SK-N-SH (cell line): ENCODE measurements at regions not wholly inside any gene's neighbourhood (a gene's known extent, or its start where the extent isn't known, plus 50 kb on each side); places are given as distances from the start of the nearest gene placed in this dataset.

Source experiments
- CTCF ChIA-PET: fragments of 300-600, 350-600 bp; formaldehyde crosslinking; extraction: SDS; loops from one replicate; lab custom pipeline; 2021; lab: Yijun Ruan, JAX
- POLR2A ChIA-PET: fragments of 350-600 bp; sonication (Branson Sonifier 250); formaldehyde crosslinking; extraction: SDS; loops from one replicate; lab custom pipeline; 2020; ENCODE audit warnings: antibody characterized with exemption, inconsistent platforms; lab: Yijun Ruan, JAX
- DNase-seq: peaks from one replicate; pipeline ENCODE4 v3.0.0; 2012
- H2AFZ ChIP-seq: fragments of 200-600 bp; sonication (generic); 2 replicates; pipeline ENCODE4 v1.8.1; 2016; ENCODE audit warnings: antibody characterized with exemption, mild to moderate bottlenecking, low read depth
- H3F3A ChIP-seq: fragments of 200-600 bp; sonication (generic); replicated peaks from 2 replicates; pipeline ENCODE3; 2016; ENCODE audit warnings: antibody characterized with exemption, mild to moderate bottlenecking; ENCODE audit not compliant: insufficient read depth
- H3K27ac ChIP-seq, 2 experiments: fragments of 200-500 bp in 1 of 2; fragments of 200-600 bp in 1 of 2; sonication (Bioruptor generic) in 1 of 2; sonication (generic), shearing (Covaris generic) in 1 of 2; 2 replicates each; pipeline versions ENCODE4 v1.5.1 to v1.6.1; 2014 to 2016; ENCODE audit warnings: low read depth in 2 of 2, inconsistent platforms in 1 of 2, low read length in 1 of 2, mild to moderate bottlenecking in 1 of 2, mixed read lengths in 1 of 2
- H3K27me3 ChIP-seq: fragments of 200-600 bp; sonication (generic), shearing (Covaris generic); 2 replicates; pipeline ENCODE4 v1.6.1; 2016; ENCODE audit warnings: mixed run types; ENCODE audit not compliant: insufficient read depth
- H3K36me3 ChIP-seq, 2 experiments: fragments of 200-500 bp in 1 of 2; fragments of 200-600 bp in 1 of 2; sonication (Bioruptor generic) in 1 of 2; sonication (generic) in 1 of 2; replicated peaks in 1 of 2; 2 replicates each; pipeline versions ENCODE3 to v1.5.1; 2014 to 2016; ENCODE audit warnings: low read length in 1 of 2, mild to moderate bottlenecking in 1 of 2; ENCODE audit not compliant: insufficient read depth in 2 of 2, control insufficient read depth in 1 of 2
- H3K4me1 ChIP-seq, 2 experiments: fragments of 200-500 bp in 1 of 2; fragments of 200-600 bp in 1 of 2; sonication (Bioruptor generic) in 1 of 2; sonication (generic), shearing (Covaris generic) in 1 of 2; 2 replicates each; pipeline versions ENCODE4 v1.5.1 to v1.6.1; 2014 to 2016; ENCODE audit warnings: low read depth in 1 of 2, low read length in 1 of 2, mixed run types in 1 of 2; ENCODE audit not compliant: insufficient read depth in 2 of 2, control insufficient read depth in 1 of 2
- H3K4me2 ChIP-seq: fragments of 200-600 bp; sonication (generic), shearing (Covaris generic); 2 replicates; pipeline ENCODE4 v1.6.1; 2017; ENCODE audit warnings: mixed run types
- H3K4me3 ChIP-seq, 2 experiments: fragments of 200-500 bp in 1 of 2; fragments of 200-600 bp in 1 of 2; sonication (Bioruptor generic) in 1 of 2; sonication (generic), shearing (Covaris generic) in 1 of 2; 2 replicates each; pipeline versions ENCODE4 v1.5.1 to v1.8.1; 2014 to 2016; ENCODE audit warnings: low read depth in 2 of 2, inconsistent platforms in 1 of 2, low read length in 1 of 2, mild to moderate bottlenecking in 1 of 2, mixed read lengths in 1 of 2, moderate library complexity in 1 of 2
- H3K79me2 ChIP-seq: fragments of 200-600 bp; sonication (generic); 2 replicates; pipeline ENCODE4 v1.8.1; 2017; ENCODE audit warnings: mild to moderate bottlenecking; ENCODE audit not compliant: insufficient read depth
- H3K9ac ChIP-seq: fragments of 200-600 bp; sonication (generic); 2 replicates; pipeline ENCODE4 v1.6.1; 2017; ENCODE audit warnings: mixed run types
- H3K9me2 ChIP-seq: fragments of 200-600 bp; sonication (generic); 2 replicates; pipeline ENCODE4 v1.6.1; 2017; ENCODE audit warnings: mixed run types
- H3K9me3 ChIP-seq: fragments of 200-600 bp; sonication (generic); 2 replicates; pipeline ENCODE4 v1.6.1; 2017; ENCODE audit warnings: mixed run types, mild to moderate bottlenecking, moderate library complexity
- H4K20me1 ChIP-seq: fragments of 200-600 bp; sonication (generic); 2 replicates; pipeline ENCODE4 v1.6.1; 2017; ENCODE audit warnings: mild to moderate bottlenecking, mixed run types; ENCODE audit not compliant: insufficient read depth
- CHD2 ChIP-seq: fragments of 150-350 bp; IDR thresholded peaks from 2 replicates; pipeline ENCODE4 v1.6.1; 2018; ENCODE audit warnings: low read length; ENCODE audit not compliant: partially characterized antibody
- ELF1 ChIP-seq: IDR thresholded peaks from 2 replicates; pipeline ENCODE4 v1.4.0; 2012
- EZH2phosphoT487 ChIP-seq: fragments of 200-600 bp; sonication (generic); IDR thresholded peaks from 2 replicates; pipeline ENCODE4 v1.6.1; 2017; ENCODE audit warnings: low read depth, mixed run types, mild to moderate bottlenecking, antibody characterized with exemption, moderate library complexity, borderline replicate concordance
- GABPA ChIP-seq: IDR thresholded peaks from 2 replicates; pipeline ENCODE4 v1.4.0; 2012; ENCODE audit warnings: low read depth, mild to moderate bottlenecking
- PBX3 ChIP-seq: IDR thresholded peaks from 2 replicates; pipeline ENCODE4; 2012
- RAD21 ChIP-seq: IDR thresholded peaks from 2 replicates; pipeline ENCODE4 v1.6.1; 2012; ENCODE audit warnings: mild to moderate bottlenecking, low read length
- RFX5 ChIP-seq: IDR thresholded peaks from 2 replicates; pipeline ENCODE4 v1.6.1; 2012; ENCODE audit warnings: mild to moderate bottlenecking, improper control_type of control experiment, low read length
- RXRA ChIP-seq: IDR thresholded peaks from 2 replicates; pipeline ENCODE4 v1.4.0; 2012; ENCODE audit warnings: low read depth, mild to moderate bottlenecking, borderline replicate concordance
- SIN3A ChIP-seq: IDR thresholded peaks from 2 replicates; pipeline ENCODE4 v1.6.1; 2012; ENCODE audit warnings: low read depth, mild to moderate bottlenecking, low read length, moderate library complexity, borderline replicate concordance
- SMC3 ChIP-seq: IDR thresholded peaks from 2 replicates; pipeline ENCODE4 v1.6.1; 2012; ENCODE audit warnings: low read depth, low read length, improper control_type of control experiment
- TAF1 ChIP-seq: IDR thresholded peaks from 2 replicates; pipeline ENCODE4 v1.6.1; 2012; ENCODE audit warnings: low read depth, mild to moderate bottlenecking, low read length, moderate library complexity, borderline replicate concordance
- TEAD4 ChIP-seq: IDR thresholded peaks from 2 replicates; pipeline ENCODE4 v1.4.0; 2012; ENCODE audit warnings: mild to moderate bottlenecking, borderline replicate concordance; ENCODE audit not compliant: insufficient read depth
- YY1 ChIP-seq: IDR thresholded peaks from 2 replicates; pipeline ENCODE4 v1.4.0; 2012; ENCODE audit warnings: low read depth, mild to moderate bottlenecking
- WGBS: methylation state at CpG from one replicate; pipeline ENCODE4 v1.1.6; 2017; ENCODE audit warnings: low lambda C conversion rate; 5-methylcytosine and 5-hydroxymethylcytosine counted together
- TF ChIP-seq, protein P1 (sequence below): fragments of 200-600 bp; sonication (generic); IDR thresholded peaks from 2 replicates; pipeline ENCODE4 v1.6.1; 2017; ENCODE audit warnings: antibody characterized with exemption, mild to moderate bottlenecking, moderate library complexity
- TF ChIP-seq, protein P2 (sequence below): fragments of 150-350 bp; IDR thresholded peaks from 2 replicates; pipeline ENCODE4 v1.6.1; 2017; ENCODE audit warnings: antibody characterized with exemption, low read length, low read depth, borderline replicate concordance
- TF ChIP-seq, protein P3 (sequence below): IDR thresholded peaks from 2 replicates; pipeline ENCODE4 v1.4.0; 2012; ENCODE audit warnings: low read depth

GRCh38 chr7:106779877-106780276 is 85.2 kb upstream of the PIK3CG start:
- no peak overlapping the region for H3K27ac ChIP-seq
- TF ChIP-seq PBX3 (no peak), SMC3 (no peak), CHD2 (no peak), EZH2phosphoT487 (no peak), RXRA (no peak), ELF1 (no peak), RAD21 (peak; percentile 26; the same call in 1 of the 2 replicates), TEAD4 (no peak), YY1 (no peak), TAF1 (no peak), SIN3A (no peak), GABPA (no peak), RFX5 (no peak)
- TF ChIP-seq, protein P1, sequence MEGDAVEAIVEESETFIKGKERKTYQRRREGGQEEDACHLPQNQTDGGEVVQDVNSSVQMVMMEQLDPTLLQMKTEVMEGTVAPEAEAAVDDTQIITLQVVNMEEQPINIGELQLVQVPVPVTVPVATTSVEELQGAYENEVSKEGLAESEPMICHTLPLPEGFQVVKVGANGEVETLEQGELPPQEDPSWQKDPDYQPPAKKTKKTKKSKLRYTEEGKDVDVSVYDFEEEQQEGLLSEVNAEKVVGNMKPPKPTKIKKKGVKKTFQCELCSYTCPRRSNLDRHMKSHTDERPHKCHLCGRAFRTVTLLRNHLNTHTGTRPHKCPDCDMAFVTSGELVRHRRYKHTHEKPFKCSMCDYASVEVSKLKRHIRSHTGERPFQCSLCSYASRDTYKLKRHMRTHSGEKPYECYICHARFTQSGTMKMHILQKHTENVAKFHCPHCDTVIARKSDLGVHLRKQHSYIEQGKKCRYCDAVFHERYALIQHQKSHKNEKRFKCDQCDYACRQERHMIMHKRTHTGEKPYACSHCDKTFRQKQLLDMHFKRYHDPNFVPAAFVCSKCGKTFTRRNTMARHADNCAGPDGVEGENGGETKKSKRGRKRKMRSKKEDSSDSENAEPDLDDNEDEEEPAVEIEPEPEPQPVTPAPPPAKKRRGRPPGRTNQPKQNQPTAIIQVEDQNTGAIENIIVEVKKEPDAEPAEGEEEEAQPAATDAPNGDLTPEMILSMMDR, result peak; percentile 36
- TF ChIP-seq, protein P2, sequence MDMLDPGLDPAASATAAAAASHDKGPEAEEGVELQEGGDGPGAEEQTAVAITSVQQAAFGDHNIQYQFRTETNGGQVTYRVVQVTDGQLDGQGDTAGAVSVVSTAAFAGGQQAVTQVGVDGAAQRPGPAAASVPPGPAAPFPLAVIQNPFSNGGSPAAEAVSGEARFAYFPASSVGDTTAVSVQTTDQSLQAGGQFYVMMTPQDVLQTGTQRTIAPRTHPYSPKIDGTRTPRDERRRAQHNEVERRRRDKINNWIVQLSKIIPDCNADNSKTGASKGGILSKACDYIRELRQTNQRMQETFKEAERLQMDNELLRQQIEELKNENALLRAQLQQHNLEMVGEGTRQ, result no peak
- TF ChIP-seq, protein P3, sequence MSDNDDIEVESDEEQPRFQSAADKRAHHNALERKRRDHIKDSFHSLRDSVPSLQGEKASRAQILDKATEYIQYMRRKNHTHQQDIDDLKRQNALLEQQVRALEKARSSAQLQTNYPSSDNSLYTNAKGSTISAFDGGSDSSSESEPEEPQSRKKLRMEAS, result no peak
- DNase-seq, result no peak
- WGBS, result 92% methylated on average over 4 of the region's 4 CpGs
- no peaks in the 10 kb centered on the region for H3K36me3 ChIP-seq
- H3K27me3 ChIP-seq, result no peaks in the 10 kb centered on the region
- H3K9ac ChIP-seq, result no peak overlapping the region
- no peak overlapping the region for H3K4me2 ChIP-seq
- H3F3A ChIP-seq, result peaks cover 17% of the 10 kb centered on the region
- H4K20me1 ChIP-seq, result no peaks in the 10 kb centered on the region
- H2AFZ ChIP-seq, result peak overlapping the region; percentile 19; the same call in 1 of the 2 replicates
- ChIA-PET POLR2A (no interaction called here), CTCF (interaction anchor here (0.7 to 2.8 kb wide), 8 partner anchors 8 to 603 kb away, joined by 3 to 20 read pairs (median 4); no protein-coding TSS in a partner anchor)
- H3K4me3 ChIP-seq, result no peak overlapping the region
- H3K9me3 ChIP-seq, result no peaks in the 10 kb centered on the region
- H3K79me2 ChIP-seq, result no peaks in the 10 kb centered on the region
- H3K4me1 ChIP-seq, result peaks cover 0 to 26% of the 10 kb centered on the region in 2 experiments; a peak in 1 of 4 replicates
- H3K9me2 ChIP-seq, result no peaks in the 10 kb centered on the region
